Body of pancreas (tissue), 4 donors: ENCODE measurements at regions not wholly inside any gene's neighbourhood (a gene's known extent, or its start where the extent isn't known, plus 50 kb on each side); places are given as distances from the start of the nearest gene placed in this dataset.

ENCODE experiments used
- POLR2A ChIP-seq, 3 donors: fragments of 450-650 bp; IDR thresholded peaks; one replicate each; pipeline ENCODE4 v1.6.1; 2016; ENCODE audit warnings: antibody characterized with exemption in 3 of 3, mild to moderate bottlenecking in 2 of 3
- TF ChIP-seq, protein P1 (sequence below), 7 experiments: fragments of 450-650 bp in 4 of 7; fragments of 200-600 bp in 3 of 7; sonication (generic) in 3 of 7; IDR thresholded peaks; one replicate each; pipeline ENCODE4 v1.5.1; 2016 to 2019; ENCODE audit warnings: antibody characterized with exemption in 7 of 7

DNA sequence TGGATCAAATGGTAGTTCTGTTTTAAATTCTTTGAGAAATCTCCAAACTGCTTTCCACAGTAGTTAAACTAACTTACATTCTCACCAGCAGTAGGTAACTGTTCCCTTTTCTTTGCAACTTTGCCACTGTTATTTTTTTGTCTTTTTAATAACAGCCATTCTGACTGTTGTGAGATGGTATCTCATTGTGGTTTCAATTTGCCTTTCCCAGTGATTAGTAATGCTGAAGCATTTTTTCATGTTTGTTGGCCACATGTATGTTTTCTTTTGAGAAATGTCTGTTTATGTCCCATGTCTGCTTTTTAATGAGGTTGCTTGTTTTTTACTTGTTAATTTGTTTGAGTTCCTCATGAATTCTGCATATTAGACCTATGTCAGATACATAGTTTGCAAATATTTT is 198.8 kb downstream of the RAB28 start:
- TF ChIP-seq, protein P1, sequence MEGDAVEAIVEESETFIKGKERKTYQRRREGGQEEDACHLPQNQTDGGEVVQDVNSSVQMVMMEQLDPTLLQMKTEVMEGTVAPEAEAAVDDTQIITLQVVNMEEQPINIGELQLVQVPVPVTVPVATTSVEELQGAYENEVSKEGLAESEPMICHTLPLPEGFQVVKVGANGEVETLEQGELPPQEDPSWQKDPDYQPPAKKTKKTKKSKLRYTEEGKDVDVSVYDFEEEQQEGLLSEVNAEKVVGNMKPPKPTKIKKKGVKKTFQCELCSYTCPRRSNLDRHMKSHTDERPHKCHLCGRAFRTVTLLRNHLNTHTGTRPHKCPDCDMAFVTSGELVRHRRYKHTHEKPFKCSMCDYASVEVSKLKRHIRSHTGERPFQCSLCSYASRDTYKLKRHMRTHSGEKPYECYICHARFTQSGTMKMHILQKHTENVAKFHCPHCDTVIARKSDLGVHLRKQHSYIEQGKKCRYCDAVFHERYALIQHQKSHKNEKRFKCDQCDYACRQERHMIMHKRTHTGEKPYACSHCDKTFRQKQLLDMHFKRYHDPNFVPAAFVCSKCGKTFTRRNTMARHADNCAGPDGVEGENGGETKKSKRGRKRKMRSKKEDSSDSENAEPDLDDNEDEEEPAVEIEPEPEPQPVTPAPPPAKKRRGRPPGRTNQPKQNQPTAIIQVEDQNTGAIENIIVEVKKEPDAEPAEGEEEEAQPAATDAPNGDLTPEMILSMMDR (IDR thresholded peaks at IDR 0.05): no peak
- TF ChIP-seq POLR2A (IDR thresholded peaks at IDR 0.05): no peak
